Activated B cell treated with CpG ODN at 0.5 μM for 24 hours (primary cell): ENCODE measurements at regions not wholly inside any gene's neighbourhood (a gene's known extent, or its start where the extent isn't known, plus 50 kb on each side); places are given as distances from the start of the nearest gene placed in this dataset.

Experiments
- ATAC-seq: fragments of 200-7000 bp; cut with Tn5 transposase; one replicate; pipeline ENCODE4 v1.10.0; 2021; ENCODE audit warnings: low read depth, mild to moderate bottlenecking, moderate library complexity
- CTCF ChIA-PET: fragments of 350-600 bp; sonication (Branson Sonifier 250); formaldehyde crosslinking; loops from one replicate; lab custom pipeline; 2021; ENCODE audit warnings: antibody characterized with exemption; lab: Charles Lee
- POLR2A ChIA-PET: fragments of 350-600 bp; sonication (Branson Sonifier 250); formaldehyde crosslinking; loops from one replicate; lab custom pipeline; 2021; ENCODE audit warnings: antibody characterized with exemption; lab: Charles Lee
- DNase-seq: peaks from one replicate; pipeline ENCODE4 v3.0.0; 2022
- H3K27ac Mint-ChIP-seq: one replicate; pipeline ENCODE4 v1.8.0; 2020; ENCODE audit warnings: mixed read lengths
- H3K27me3 Mint-ChIP-seq: one replicate; pipeline ENCODE4 v1.8.0; 2021; ENCODE audit warnings: mixed read lengths
- H3K36me3 Mint-ChIP-seq: one replicate; pipeline ENCODE4 v1.8.0; 2021; ENCODE audit warnings: low read depth, mixed read lengths
- H3K4me1 Mint-ChIP-seq: one replicate; pipeline ENCODE4 v1.8.0; 2021; ENCODE audit warnings: mixed read lengths
- H3K4me3 Mint-ChIP-seq: one replicate; pipeline ENCODE4 v1.8.0; 2020; ENCODE audit warnings: mild to moderate bottlenecking, mixed read lengths
- H3K9me3 Mint-ChIP-seq: one replicate; pipeline ENCODE4 v1.8.0; 2020; ENCODE audit warnings: mixed read lengths
- CTCF ChIP-seq: fragments of 200-600 bp; IDR thresholded peaks from one replicate; pipeline ENCODE4 v1.8.0; 2022; ENCODE audit warnings: antibody characterized with exemption, mild to moderate bottlenecking
- intact Hi-C: fragments of 100-400 bp; cut with micrococcal nuclease; formaldehyde crosslinking; loops from one replicate; pipeline ENCODE4 v1.15.1; 2024

DNA sequence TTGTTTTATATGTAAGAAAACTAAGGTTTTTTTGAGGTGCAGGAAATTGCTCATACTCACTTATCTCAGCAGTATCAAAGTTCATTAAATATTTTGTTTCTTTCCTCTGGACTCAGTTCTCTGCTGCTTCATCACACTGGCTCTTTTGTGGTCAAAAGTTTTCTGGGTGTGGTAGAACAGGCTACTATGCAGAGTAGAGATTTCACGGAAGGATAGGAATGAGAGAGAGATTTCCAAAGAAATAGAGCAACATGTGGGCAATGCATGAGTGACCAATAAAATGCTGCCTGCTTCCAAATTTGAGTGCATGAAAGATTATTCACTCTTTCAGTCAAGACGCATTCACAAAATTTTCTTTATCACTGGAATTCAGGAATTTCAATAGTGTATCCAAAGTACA lies 577.3 kb upstream of the SEMA6D start:
- no peak for DNase-seq
- ChIA-PET CTCF (no interaction called here), POLR2A (no interaction called here)
- intact Hi-C loops = no loop called here
- no peaks in the 10 kb centered on the region for H3K4me1 Mint-ChIP-seq
- H3K27me3 Mint-ChIP-seq = no peaks in the 10 kb centered on the region
- H3K4me3 Mint-ChIP-seq = no peak overlapping the region
- H3K36me3 Mint-ChIP-seq = no peaks in the 10 kb centered on the region
- no peak for TF ChIP-seq CTCF
- H3K27ac Mint-ChIP-seq = no peak overlapping the region
- peaks cover 6% of the 10 kb centered on the region for H3K9me3 Mint-ChIP-seq
- ATAC-seq = no peak

- Mint-ChIP-seq H3K27ac (no peak overlapping the region), H3K4me3 (no peak overlapping the region), H3K4me1 (no peaks in the 10 kb centered on the region), H3K36me3 (no peaks in the 10 kb centered on the region), H3K9me3 (peaks cover 10% of the 10 kb centered on the region), H3K27me3 (no peaks in the 10 kb centered on the region)
- DNase-seq (no peak), ATAC-seq (no peak)
- intact Hi-C loops = no loop called here
- POLR2A ChIA-PET = no interaction called here
- CTCF ChIA-PET = no interaction called here
- no peak for TF ChIP-seq CTCF
Measured at GRCh38 chr15:47157827-47158226, 559.5 kb upstream of the SEMA6D start.

GRCh38 chr15:47158573-47158972 lies 558.7 kb upstream of the SEMA6D start:
- Mint-ChIP-seq H3K4me3 (no peak overlapping the region), H3K9me3 (peaks cover 10% of the 10 kb centered on the region), H3K4me1 (no peaks in the 10 kb centered on the region), H3K36me3 (no peaks in the 10 kb centered on the region), H3K27ac (no peak overlapping the region), H3K27me3 (no peaks in the 10 kb centered on the region)
- intact Hi-C loops = no loop called here
- ATAC-seq (no peak), DNase-seq (no peak)
- TF ChIP-seq CTCF = no peak
- ChIA-PET CTCF (no interaction called here), POLR2A (no interaction called here)

DNA sequence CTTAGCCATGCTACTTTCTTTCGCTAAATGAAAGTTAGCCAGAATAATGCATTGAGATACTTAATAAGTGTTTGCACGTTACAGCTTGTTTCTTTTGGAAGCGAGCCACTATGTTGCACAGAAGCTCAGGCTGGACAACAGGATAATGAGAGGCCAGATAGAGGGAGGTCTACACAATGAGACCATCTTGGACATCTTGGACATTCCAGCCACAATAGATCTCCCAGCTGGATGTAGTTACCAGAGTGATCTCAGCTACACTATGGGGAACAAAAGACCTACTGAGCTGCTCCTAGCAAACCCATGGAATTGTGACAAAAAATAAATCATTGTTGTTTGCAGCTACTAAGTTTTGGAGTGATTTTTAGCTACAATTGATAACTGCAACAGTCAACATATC lies 540.1 kb upstream of the SEMA6D start:
- Mint-ChIP-seq H3K27ac (no peak overlapping the region), H3K4me3 (no peak overlapping the region), H3K9me3 (peaks cover 5% of the 10 kb centered on the region), H3K36me3 (no peaks in the 10 kb centered on the region), H3K4me1 (no peaks in the 10 kb centered on the region), H3K27me3 (no peaks in the 10 kb centered on the region)
- intact Hi-C loops = no loop called here
- ATAC-seq (no peak), DNase-seq (no peak)
- CTCF ChIA-PET = no interaction called here
- POLR2A ChIA-PET = no interaction called here
- TF ChIP-seq CTCF = no peak

DNA sequence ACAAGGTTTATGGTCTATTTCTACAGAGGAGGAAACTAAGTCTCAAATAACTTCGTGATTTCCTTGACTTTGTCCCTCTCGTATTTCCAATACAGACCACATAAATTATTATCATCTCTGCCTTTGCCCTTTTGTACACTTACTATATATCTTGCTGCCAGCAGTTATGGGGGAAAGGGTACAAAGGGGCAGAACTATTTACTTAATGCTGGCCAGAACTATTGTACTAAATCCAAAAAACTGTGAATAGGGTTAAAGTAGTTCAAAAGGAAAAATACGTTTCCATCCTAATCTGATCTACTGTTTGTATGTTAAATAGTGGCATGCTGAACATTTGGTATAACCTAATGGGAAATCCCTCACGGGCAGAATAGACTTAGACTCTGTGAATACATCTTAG lies 537.3 kb upstream of the SEMA6D start:
- CTCF ChIA-PET = no interaction called here
- H3K27me3 Mint-ChIP-seq = peaks cover 18% of the 10 kb centered on the region
- DNase-seq = no peak
- no peak overlapping the region for H3K4me3 Mint-ChIP-seq
- TF ChIP-seq CTCF = no peak
- POLR2A ChIA-PET = no interaction called here
- H3K27ac Mint-ChIP-seq = no peak overlapping the region
- ATAC-seq = no peak
- peaks cover 5% of the 10 kb centered on the region for H3K4me1 Mint-ChIP-seq
- H3K36me3 Mint-ChIP-seq = no peaks in the 10 kb centered on the region
- intact Hi-C loops = no loop called here
- peaks cover 3% of the 10 kb centered on the region for H3K9me3 Mint-ChIP-seq
